Uterus (tissue), 2 donors: ENCODE measurements at regions not wholly inside any gene's neighbourhood (a gene's known extent, or its start where the extent isn't known, plus 50 kb on each side); places are given as distances from the start of the nearest gene placed in this dataset.

Experiments used
- CTCF ChIP-seq, 4 experiments: fragments of 200-600 bp in 2 of 4; fragments of 450-650 bp in 2 of 4; sonication (generic) in 2 of 4; IDR thresholded peaks; one replicate each; pipeline ENCODE4 v1.5.1; 2016 to 2019; ENCODE audit warnings: antibody characterized with exemption in 4 of 4, mild to moderate bottlenecking in 2 of 4, moderate library complexity in 1 of 4
- POLR2A ChIP-seq, 2 donors: fragments of 450-650 bp; IDR thresholded peaks; one replicate each; pipeline ENCODE4 v1.6.1; 2016; ENCODE audit warnings: antibody characterized with exemption in 2 of 2, mild to moderate bottlenecking in 1 of 2, moderate library complexity in 1 of 2

- TF ChIP-seq POLR2A (IDR thresholded peaks at IDR 0.05) (no peak), CTCF (IDR thresholded peaks at IDR 0.05) (no peak)
These were observed 192.4 kb upstream of the KLF4 start for GRCh38 chr9:107681988-107682387.
